ENCODE measurements at regions not wholly inside any gene's neighbourhood (a gene's known extent, or its start where the extent isn't known, plus 50 kb on each side); places are given as distances from the start of the nearest gene placed in this dataset.

- TF ChIP-seq ZNF362 (tag by site-specific recombination; IDR thresholded peaks at IDR 0.05) (no peak), HOXD13 (CRISPR knock-in tag; IDR thresholded peaks at IDR 0.05; ENCODE audit: borderline replicate concordance) (no peak)
- TF ChIP-seq, protein P1, sequence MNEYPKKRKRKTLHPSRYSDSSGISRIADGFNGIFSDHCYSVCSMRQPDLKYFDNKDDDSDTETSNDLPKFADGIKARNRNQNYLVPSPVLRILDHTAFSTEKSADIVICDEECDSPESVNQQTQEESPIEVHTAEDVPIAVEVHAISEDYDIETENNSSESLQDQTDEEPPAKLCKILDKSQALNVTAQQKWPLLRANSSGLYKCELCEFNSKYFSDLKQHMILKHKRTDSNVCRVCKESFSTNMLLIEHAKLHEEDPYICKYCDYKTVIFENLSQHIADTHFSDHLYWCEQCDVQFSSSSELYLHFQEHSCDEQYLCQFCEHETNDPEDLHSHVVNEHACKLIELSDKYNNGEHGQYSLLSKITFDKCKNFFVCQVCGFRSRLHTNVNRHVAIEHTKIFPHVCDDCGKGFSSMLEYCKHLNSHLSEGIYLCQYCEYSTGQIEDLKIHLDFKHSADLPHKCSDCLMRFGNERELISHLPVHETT (tag by site-specific recombination; IDR thresholded peaks at IDR 0.05): no peak
- TF ChIP-seq, protein P2, sequence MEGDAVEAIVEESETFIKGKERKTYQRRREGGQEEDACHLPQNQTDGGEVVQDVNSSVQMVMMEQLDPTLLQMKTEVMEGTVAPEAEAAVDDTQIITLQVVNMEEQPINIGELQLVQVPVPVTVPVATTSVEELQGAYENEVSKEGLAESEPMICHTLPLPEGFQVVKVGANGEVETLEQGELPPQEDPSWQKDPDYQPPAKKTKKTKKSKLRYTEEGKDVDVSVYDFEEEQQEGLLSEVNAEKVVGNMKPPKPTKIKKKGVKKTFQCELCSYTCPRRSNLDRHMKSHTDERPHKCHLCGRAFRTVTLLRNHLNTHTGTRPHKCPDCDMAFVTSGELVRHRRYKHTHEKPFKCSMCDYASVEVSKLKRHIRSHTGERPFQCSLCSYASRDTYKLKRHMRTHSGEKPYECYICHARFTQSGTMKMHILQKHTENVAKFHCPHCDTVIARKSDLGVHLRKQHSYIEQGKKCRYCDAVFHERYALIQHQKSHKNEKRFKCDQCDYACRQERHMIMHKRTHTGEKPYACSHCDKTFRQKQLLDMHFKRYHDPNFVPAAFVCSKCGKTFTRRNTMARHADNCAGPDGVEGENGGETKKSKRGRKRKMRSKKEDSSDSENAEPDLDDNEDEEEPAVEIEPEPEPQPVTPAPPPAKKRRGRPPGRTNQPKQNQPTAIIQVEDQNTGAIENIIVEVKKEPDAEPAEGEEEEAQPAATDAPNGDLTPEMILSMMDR (tag by site-specific recombination; IDR thresholded peaks at IDR 0.05): no peak
Measured at GRCh38 chr12:102685841-102686240, 205.5 kb upstream of the IGF1 start.
